K562 (cell line): ENCODE measurements at regions not wholly inside any gene's neighbourhood (a gene's known extent, or its start where the extent isn't known, plus 50 kb on each side); places are given as distances from the start of the nearest gene placed in this dataset.

Experiments
- DMBX1 ChIP-seq: fragments of 250-450 bp; sonication (Bioruptor Pico); IDR thresholded peaks from 2 replicates; pipeline ENCODE4 v1.8.0; 2022; ENCODE audit warnings: inconsistent platforms, mild to moderate bottlenecking, moderate library complexity, borderline replicate concordance
- KLF1 ChIP-seq: fragments of 450-650 bp; IDR thresholded peaks from 2 replicates; pipeline ENCODE4 v1.6.1; 2016; ENCODE audit warnings: missing genetic modification characterization, missing compliant biosample characterization
- MAZ ChIP-seq, 2 experiments: fragments of 450-650 bp in 1 of 2; sonication (generic) in 1 of 2; formaldehyde crosslinking; IDR thresholded peaks in 1 of 2; conservative IDR thresholded peaks in 1 of 2; 2 replicates each; pipeline versions ENCODE4 v1.4.0 to v1.5.0; 2020; ENCODE audit warnings: mild to moderate bottlenecking in 1 of 2, missing genetic modification reagents in 1 of 2
- NBN ChIP-seq: fragments of 450-650 bp; IDR thresholded peaks from 2 replicates; pipeline ENCODE4 v1.6.1; 2016; ENCODE audit warnings: low read depth, mild to moderate bottlenecking
- NONO ChIP-seq, 2 experiments: fragments of 200-400 bp in 1 of 2; fragments of 450-650 bp in 1 of 2; formaldehyde crosslinking in 1 of 2; IDR thresholded peaks; 2 replicates each; pipeline ENCODE4 v1.6.1; 2017; ENCODE audit warnings: low read depth in 2 of 2, mild to moderate bottlenecking in 2 of 2, moderate library complexity in 2 of 2, low read length in 1 of 2
- PHF21A ChIP-seq: fragments of 450-650 bp; IDR thresholded peaks from 2 replicates; pipeline ENCODE4 v1.6.1; 2017; ENCODE audit warnings: low read depth, borderline replicate concordance
- SAFB2 ChIP-seq: fragments of 200-400 bp; formaldehyde crosslinking; IDR thresholded peaks from 2 replicates; pipeline ENCODE4 v1.6.1; 2018; ENCODE audit warnings: borderline replicate concordance, low read length, low read depth, moderate library complexity; ENCODE audit not compliant: severe bottlenecking
- SAP30 ChIP-seq: fragments of 200-600 bp; sonication (generic); IDR thresholded peaks from 2 replicates; pipeline ENCODE4 v1.6.1; 2012; ENCODE audit warnings: borderline replicate concordance, low read depth, mild to moderate bottlenecking, moderate library complexity, low read length, control low read depth, inconsistent platforms; ENCODE audit not compliant: insufficient read depth, poor library complexity, severe bottlenecking
- SOX6 ChIP-seq: fragments of 450-650 bp; IDR thresholded peaks from 2 replicates; pipeline ENCODE4 v1.6.1; 2014; ENCODE audit warnings: mild to moderate bottlenecking
- TF ChIP-seq, protein P1 (sequence below): sonication (generic); formaldehyde crosslinking; IDR thresholded peaks from 2 replicates; pipeline ENCODE4 v1.8.1; 2023; ENCODE audit warnings: mild to moderate bottlenecking, missing genetic modification reagents
- TF ChIP-seq, protein P2 (sequence below): fragments of 450-650 bp; IDR thresholded peaks from 2 replicates; pipeline ENCODE4 v1.6.1; 2016; ENCODE audit warnings: antibody characterized with exemption
- TF ChIP-seq, protein P3 (sequence below), 3 experiments: fragments of 200-800 bp in 1 of 3; fragments of 250-450 bp in 1 of 3; fragments of 450-650 bp in 1 of 3; sonication (Bioruptor Pico) in 1 of 3; sonication (Bioruptor generic) in 1 of 3; formaldehyde crosslinking in 1 of 3; IDR thresholded peaks; 2 replicates each; pipeline versions ENCODE4 v1.6.1 to v1.8.0; 2016 to 2022; ENCODE audit warnings: mild to moderate bottlenecking in 2 of 3, missing genetic modification characterization in 2 of 3, missing compliant biosample characterization in 1 of 3, moderate library complexity in 1 of 3
- TF ChIP-seq, protein P4 (sequence below), 2 experiments: IDR thresholded peaks; 2 replicates each; pipeline ENCODE4 v1.6.1; 2011; ENCODE audit warnings: borderline replicate concordance in 1 of 2, control low read depth in 1 of 2, low read depth in 1 of 2, low read length in 1 of 2, mild to moderate bottlenecking in 1 of 2, mixed read lengths in 1 of 2, moderate library complexity in 1 of 2; ENCODE audit not compliant: insufficient read depth in 1 of 2, insufficient read length in 1 of 2, poor library complexity in 1 of 2, severe bottlenecking in 1 of 2; ENCODE audit errors: extremely low read depth in 1 of 2

DNA sequence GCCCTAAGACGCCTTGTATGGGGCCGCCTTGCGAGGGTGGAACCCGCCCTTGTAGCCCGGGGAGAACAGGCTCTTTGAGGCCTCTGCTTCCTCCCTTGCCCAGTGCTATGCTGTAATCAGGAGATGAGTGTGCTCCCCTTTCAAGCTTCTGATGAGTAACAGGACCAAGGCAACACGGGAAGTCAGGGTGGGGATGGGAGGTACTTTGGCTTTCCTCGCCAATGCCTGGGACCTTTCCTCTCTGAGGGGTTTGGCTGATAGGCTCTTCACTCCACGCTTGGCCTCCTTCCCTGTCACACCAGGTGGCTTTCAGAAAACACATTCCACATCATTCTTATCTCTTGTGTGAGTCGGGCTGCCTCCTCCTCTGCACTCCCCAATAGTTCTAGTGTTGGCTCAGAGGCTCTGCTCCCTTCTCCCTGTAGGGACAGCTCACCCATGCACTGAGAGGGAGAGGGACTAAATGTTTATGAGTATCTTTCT, 223.7 kb upstream of the TRIB2 start (continued):
- TF ChIP-seq NONO (IDR thresholded peaks at IDR 0.05; ENCODE audit: low read depth in 2 of 2, low read length in 1 of 2) (no peak), DMBX1 (CRISPR knock-in tag) (no peak), NBN (peak; percentile 59; the same call in 1 of the 2 replicates), KLF1 (no peak), PHF21A (0 out of 2 replicates have a peak, but pooled peaks have one; percentile 22), SAFB2 (no peak), MAZ (CRISPR knock-in tag; conservative IDR thresholded peaks at IDR 0.05 in 1 of 2, IDR thresholded peaks at IDR 0.05 in 1 of 2) (peak in 1 of 2 experiments; percentile 37; a peak in 2 of 4 replicates), SOX6 (peak; percentile 70), SAP30 (no peak)
- TF ChIP-seq, protein P1, sequence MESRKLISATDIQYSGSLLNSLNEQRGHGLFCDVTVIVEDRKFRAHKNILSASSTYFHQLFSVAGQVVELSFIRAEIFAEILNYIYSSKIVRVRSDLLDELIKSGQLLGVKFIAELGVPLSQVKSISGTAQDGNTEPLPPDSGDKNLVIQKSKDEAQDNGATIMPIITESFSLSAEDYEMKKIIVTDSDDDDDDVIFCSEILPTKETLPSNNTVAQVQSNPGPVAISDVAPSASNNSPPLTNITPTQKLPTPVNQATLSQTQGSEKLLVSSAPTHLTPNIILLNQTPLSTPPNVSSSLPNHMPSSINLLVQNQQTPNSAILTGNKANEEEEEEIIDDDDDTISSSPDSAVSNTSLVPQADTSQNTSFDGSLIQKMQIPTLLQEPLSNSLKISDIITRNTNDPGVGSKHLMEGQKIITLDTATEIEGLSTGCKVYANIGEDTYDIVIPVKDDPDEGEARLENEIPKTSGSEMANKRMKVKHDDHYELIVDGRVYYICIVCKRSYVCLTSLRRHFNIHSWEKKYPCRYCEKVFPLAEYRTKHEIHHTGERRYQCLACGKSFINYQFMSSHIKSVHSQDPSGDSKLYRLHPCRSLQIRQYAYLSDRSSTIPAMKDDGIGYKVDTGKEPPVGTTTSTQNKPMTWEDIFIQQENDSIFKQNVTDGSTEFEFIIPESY (CRISPR knock-in tag): 0 out of 2 replicates have a peak, but pooled peaks have one; percentile 38
- TF ChIP-seq, protein P2, sequence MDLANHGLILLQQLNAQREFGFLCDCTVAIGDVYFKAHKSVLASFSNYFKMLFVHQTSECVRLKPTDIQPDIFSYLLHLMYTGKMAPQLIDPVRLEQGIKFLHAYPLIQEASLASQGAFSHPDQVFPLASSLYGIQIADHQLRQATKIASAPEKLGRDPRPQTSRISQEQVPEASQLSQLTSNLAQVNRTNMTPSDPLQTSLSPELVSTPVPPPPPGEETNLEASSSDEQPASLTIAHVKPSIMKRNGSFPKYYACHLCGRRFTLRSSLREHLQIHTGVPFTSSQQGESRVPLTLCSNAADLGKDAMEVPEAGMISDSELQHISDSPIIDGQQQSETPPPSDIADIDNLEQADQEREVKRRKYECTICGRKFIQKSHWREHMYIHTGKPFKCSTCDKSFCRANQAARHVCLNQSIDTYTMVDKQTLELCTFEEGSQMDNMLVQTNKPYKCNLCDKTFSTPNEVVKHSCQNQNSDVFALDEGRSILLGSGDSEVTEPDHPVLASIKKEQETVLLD: peak; percentile 23; the same call in 1 of the 2 replicates
- TF ChIP-seq, protein P3, sequence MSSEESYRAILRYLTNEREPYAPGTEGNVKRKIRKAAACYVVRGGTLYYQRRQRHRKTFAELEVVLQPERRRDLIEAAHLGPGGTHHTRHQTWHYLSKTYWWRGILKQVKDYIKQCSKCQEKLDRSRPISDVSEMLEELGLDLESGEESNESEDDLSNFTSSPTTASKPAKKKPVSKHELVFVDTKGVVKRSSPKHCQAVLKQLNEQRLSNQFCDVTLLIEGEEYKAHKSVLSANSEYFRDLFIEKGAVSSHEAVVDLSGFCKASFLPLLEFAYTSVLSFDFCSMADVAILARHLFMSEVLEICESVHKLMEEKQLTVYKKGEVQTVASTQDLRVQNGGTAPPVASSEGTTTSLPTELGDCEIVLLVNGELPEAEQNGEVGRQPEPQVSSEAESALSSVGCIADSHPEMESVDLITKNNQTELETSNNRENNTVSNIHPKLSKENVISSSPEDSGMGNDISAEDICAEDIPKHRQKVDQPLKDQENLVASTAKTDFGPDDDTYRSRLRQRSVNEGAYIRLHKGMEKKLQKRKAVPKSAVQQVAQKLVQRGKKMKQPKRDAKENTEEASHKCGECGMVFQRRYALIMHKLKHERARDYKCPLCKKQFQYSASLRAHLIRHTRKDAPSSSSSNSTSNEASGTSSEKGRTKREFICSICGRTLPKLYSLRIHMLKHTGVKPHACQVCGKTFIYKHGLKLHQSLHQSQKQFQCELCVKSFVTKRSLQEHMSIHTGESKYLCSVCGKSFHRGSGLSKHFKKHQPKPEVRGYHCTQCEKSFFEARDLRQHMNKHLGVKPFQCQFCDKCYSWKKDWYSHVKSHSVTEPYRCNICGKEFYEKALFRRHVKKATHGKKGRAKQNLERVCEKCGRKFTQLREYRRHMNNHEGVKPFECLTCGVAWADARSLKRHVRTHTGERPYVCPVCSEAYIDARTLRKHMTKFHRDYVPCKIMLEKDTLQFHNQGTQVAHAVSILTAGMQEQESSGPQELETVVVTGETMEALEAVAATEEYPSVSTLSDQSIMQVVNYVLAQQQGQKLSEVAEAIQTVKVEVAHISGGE (CRISPR knock-in tag; IDR thresholded peaks at IDR 0.05): peak in 1 of 3 experiments; percentile 36; a peak in 1 of 6 replicates
- TF ChIP-seq, protein P4, sequence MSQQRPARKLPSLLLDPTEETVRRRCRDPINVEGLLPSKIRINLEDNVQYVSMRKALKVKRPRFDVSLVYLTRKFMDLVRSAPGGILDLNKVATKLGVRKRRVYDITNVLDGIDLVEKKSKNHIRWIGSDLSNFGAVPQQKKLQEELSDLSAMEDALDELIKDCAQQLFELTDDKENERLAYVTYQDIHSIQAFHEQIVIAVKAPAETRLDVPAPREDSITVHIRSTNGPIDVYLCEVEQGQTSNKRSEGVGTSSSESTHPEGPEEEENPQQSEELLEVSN (IDR thresholded peaks at IDR 0.05; ENCODE audit: borderline replicate concordance in 1 of 2, extremely low read depth in 1 of 2, insufficient read depth in 1 of 2, insufficient read length in 1 of 2, low read depth in 1 of 2, low read length in 1 of 2, poor library complexity in 1 of 2, severe bottlenecking in 1 of 2): peak in 1 of 2 experiments; percentile 43
